IPS-15b (cell line): ENCODE measurements at regions not wholly inside any gene's neighbourhood (a gene's known extent, or its start where the extent isn't known, plus 50 kb on each side); places are given as distances from the start of the nearest gene placed in this dataset.

Source experiments
- H3K27me3 ChIP-seq: one replicate; pipeline ENCODE4 v1.6.1; 2013; ENCODE audit warnings: low read length; ENCODE audit not compliant: control insufficient read depth, insufficient read depth
- H3K36me3 ChIP-seq: one replicate; pipeline ENCODE4 v1.6.1; 2013; ENCODE audit warnings: low read length; ENCODE audit not compliant: control insufficient read depth, insufficient read depth
- H3K4me1 ChIP-seq: one replicate; pipeline ENCODE4 v1.6.1; 2013; ENCODE audit warnings: mild to moderate bottlenecking, low read length; ENCODE audit not compliant: control insufficient read depth, insufficient read depth
- H3K4me3 ChIP-seq: one replicate; pipeline ENCODE4 v1.5.1; 2013; ENCODE audit warnings: low read depth, low read length
- H3K9ac ChIP-seq: one replicate; pipeline ENCODE4 v1.6.1; 2013; ENCODE audit warnings: low read depth, mild to moderate bottlenecking, low read length
- H3K9me3 ChIP-seq: one replicate; pipeline ENCODE4 v1.6.1; 2013; ENCODE audit warnings: mild to moderate bottlenecking, low read length; ENCODE audit not compliant: control insufficient read depth, insufficient read depth

DNA sequence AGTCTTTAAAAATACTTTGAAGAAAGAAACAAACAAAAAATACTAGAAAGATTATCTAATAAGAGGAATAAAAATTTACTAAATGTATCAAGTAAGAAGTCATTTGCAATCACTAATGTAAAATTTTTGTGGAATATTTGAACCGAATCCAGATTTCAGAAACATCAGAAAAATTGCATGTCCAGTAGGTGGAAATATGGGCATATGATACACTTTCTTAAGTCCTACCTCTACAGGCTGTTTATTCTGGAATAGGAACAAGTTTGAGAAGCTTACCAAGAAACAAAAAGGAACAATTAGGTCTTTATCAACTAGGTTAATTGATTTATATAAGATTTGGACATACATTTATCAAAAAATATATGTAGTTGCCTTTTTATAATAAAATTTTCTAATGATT, 292.9 kb upstream of the ROBO1 start:
- no peaks in the 10 kb centered on the region for H3K36me3 ChIP-seq

DNA sequence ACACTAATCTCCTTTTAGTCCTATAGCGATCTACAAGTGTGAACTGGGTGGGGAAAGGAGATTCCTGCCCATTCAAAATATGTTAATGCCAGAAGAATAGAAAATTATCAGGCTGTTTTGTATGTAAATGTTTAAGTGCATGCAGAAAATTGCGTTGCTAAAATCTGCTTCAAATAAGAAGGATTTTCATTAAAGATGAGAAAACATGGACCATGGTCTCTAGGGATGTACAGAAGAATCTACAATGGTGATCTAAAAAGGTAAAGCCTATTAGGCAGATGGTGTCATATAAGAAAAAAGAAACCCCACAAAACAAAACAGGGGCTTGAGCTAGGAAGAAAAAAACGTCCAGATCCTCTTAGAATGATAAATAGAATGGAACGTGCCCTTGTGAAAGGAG, 287.5 kb upstream of the ROBO1 start:
- H3K9ac ChIP-seq: no peak overlapping the region

More for the DNA sequence above, 292.9 kb upstream of the ROBO1 start:
- peaks cover under 1% of the 10 kb centered on the region for H3K4me1 ChIP-seq
- no peaks in the 10 kb centered on the region for H3K9me3 ChIP-seq
- H3K4me3 ChIP-seq: no peak overlapping the region
- H3K27me3 ChIP-seq: no peaks in the 10 kb centered on the region
- H3K9ac ChIP-seq: no peak overlapping the region

DNA sequence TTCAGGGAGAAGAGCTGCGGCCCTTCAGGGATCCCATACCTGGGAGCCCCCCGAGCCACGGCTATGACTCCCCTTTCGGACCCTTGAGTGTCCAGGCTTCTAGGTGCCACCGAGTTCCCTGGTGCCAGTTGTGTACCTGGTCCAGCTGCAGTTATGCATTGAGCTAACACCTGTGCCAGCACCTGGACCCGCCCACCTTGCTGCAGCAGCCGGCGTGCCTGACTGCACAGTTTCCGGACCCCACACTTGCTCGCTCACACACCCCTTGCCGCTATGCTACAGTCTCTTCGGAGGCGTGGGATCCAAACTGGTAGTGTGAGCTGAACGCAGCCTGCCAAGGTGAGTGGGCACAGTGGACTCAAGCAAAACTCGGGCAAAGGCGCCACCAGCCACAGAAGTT, 284.5 kb upstream of the ROBO1 start:
- H3K27me3 ChIP-seq: no peaks in the 10 kb centered on the region
- H3K9ac ChIP-seq: no peak overlapping the region
- peaks cover 9% of the 10 kb centered on the region for H3K4me1 ChIP-seq
- H3K36me3 ChIP-seq: no peaks in the 10 kb centered on the region
- H3K9me3 ChIP-seq: no peaks in the 10 kb centered on the region
- H3K4me3 ChIP-seq: no peak overlapping the region

More for the DNA sequence above, 287.5 kb upstream of the ROBO1 start:
- H3K4me3 ChIP-seq: no peak overlapping the region
- H3K27me3 ChIP-seq: no peaks in the 10 kb centered on the region
- H3K9me3 ChIP-seq: no peaks in the 10 kb centered on the region
- no peaks in the 10 kb centered on the region for H3K36me3 ChIP-seq
- peaks cover 9% of the 10 kb centered on the region for H3K4me1 ChIP-seq

DNA sequence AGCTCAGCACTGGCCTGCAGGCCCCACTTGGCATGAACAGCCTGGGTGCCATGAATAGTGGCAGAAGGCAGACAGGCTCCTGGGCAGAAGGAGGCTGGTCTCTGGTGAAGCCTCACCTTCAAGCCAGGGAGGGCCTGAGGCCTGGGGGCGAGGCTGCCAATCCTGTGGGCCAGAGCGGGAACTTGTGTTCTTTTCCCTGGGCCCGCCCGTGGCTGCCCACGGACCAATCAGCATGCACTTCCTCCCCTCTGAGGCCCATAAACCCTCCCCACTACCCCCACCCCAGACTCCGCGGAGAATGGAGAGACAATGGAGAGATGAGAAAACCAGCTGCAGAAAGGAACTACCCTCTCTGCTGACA, 283.8 kb upstream of the ROBO1 start:
- Histone ChIP-seq H3K9ac (no peak overlapping the region), H3K4me3 (no peak overlapping the region), H3K4me1 (peaks cover 9% of the 10 kb centered on the region), H3K9me3 (no peaks in the 10 kb centered on the region), H3K36me3 (no peaks in the 10 kb centered on the region), H3K27me3 (no peaks in the 10 kb centered on the region)

DNA sequence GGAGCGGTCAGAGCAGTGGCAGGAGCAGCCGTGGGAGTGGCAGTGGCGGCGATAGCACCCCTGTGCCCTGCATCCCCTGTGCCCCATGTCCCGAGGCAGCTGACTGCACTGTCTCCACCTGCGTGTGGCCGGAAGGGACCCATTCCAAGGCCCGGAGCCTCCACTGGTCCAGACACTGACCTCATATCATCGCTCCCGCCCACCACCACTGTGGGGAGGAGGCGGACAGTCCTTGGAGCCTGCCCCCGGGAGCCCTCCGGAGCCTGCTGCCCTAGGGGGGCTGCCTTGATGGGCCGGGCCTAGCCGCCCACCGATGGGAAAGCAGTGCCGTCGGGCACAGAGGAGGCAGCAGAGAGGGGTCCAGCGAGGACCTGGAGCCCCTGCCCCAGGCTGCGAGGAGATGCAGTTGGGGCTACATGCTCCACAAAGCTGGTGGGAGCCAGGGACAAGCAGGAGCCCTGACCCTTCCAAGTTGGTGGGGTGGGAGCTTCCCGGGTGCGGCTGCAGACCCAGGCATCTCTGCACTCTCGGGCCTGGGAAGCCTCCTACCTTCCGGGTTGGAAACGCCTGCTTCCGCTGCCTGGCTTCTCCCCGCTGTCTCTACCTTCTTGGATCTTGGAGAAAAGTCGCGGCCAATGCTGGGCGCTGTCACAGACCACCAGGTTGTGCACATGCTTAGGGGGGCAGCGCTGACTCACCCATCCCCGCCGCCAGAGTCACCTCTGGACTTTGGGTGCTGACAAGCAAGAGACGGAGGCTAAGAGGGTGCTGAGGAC, 283.2 kb upstream of the ROBO1 start:
- Histone ChIP-seq H3K27me3 (no peaks in the 10 kb centered on the region), H3K9ac (no peak overlapping the region), H3K9me3 (no peaks in the 10 kb centered on the region), H3K36me3 (no peaks in the 10 kb centered on the region), H3K4me3 (no peak overlapping the region), H3K4me1 (peaks cover 9% of the 10 kb centered on the region)

DNA sequence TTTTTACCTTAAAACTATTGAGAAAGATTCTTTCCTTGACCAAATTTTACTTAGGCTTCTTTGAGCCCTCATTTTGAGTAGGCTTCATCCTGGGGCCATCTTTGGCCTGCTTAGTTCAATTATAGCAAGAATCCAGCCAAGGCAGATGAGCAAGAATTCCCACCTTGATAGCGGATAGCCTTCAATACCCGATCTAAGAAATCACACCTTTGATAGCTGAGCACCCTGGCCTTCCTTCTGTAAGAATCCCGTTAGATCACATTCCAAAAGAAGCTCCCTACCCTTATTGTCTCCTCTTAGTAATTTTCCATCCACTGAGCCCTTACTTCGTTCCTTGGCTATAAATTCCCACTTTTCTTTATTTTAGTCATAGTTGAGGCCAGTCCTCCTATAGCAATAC, 275.4 kb upstream of the ROBO1 start:
- no peak overlapping the region for H3K4me3 ChIP-seq
- H3K4me1 ChIP-seq: peaks cover 4% of the 10 kb centered on the region
- H3K36me3 ChIP-seq: no peaks in the 10 kb centered on the region
- H3K27me3 ChIP-seq: no peaks in the 10 kb centered on the region
- no peaks in the 10 kb centered on the region for H3K9me3 ChIP-seq
- H3K9ac ChIP-seq: no peak overlapping the region

DNA sequence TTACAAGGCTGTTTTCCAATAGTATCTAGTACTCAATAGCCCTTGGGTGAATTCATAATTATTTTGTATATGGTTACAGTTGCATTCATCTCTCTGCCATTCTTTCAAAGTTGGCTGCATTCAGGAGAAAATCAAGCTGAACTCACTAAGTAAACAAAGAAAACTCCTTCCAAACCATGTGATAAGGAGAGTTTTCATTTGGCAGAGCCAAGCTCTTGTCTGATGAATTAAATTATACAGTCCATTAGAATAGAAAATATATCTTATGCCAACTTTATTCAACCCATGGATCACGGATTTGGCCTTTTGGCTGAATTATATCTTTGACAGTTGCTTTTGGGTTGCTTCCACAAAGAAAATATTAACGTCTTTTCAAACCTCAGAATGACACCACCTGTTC, 272.3 kb upstream of the ROBO1 start:
- no peak overlapping the region for H3K9ac ChIP-seq
- H3K9me3 ChIP-seq: no peaks in the 10 kb centered on the region
- H3K36me3 ChIP-seq: no peaks in the 10 kb centered on the region
- no peaks in the 10 kb centered on the region for H3K27me3 ChIP-seq
- H3K4me3 ChIP-seq: no peak overlapping the region
- H3K4me1 ChIP-seq: peaks cover 4% of the 10 kb centered on the region

DNA sequence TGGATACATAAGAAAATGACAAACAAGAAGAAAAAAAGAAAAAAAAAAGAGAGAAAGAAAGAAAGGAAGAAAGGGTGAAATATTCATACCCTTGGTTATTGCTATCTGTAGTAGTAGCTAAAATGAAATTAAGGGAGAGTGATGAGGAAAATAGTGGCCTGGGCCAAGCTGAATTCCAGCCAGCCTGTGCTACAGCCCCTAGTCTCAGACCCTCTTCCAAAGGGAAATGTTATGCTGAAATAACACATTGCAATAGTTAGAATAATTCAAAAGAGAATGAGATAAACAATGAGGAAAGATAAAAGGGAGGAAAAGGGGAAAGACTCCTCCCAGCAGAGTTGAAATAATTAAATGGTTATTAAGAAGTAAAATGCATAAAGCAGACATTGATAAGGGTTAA, 268.4 kb upstream of the ROBO1 start:
- Histone ChIP-seq H3K9ac (no peak overlapping the region), H3K9me3 (no peaks in the 10 kb centered on the region), H3K4me1 (no peaks in the 10 kb centered on the region)

DNA sequence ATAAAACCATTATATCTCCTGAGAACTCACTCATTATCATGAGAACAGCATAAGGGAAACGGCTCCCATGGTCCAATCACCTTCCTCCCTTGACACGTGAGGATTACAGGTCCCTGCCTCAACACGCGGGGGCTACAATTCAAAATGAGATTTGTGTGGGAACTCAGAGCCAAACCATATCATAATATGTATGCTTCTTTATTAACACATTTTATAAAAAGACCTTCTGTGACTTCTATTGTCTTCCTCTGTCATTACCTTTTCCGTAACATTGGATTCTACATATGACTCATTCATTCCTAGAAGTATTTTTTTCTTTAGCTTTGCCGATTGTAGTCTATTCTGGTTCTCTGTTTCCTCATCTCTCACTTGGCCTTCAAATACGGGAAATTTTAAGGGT, 267.2 kb upstream of the ROBO1 start:
- no peaks in the 10 kb centered on the region for H3K4me1 ChIP-seq
- no peaks in the 10 kb centered on the region for H3K27me3 ChIP-seq
- H3K9me3 ChIP-seq: no peaks in the 10 kb centered on the region
- no peaks in the 10 kb centered on the region for H3K36me3 ChIP-seq
- no peak overlapping the region for H3K9ac ChIP-seq
- no peak overlapping the region for H3K4me3 ChIP-seq

More for the DNA sequence above, 268.4 kb upstream of the ROBO1 start:
- Histone ChIP-seq H3K27me3 (no peaks in the 10 kb centered on the region), H3K4me3 (no peak overlapping the region), H3K36me3 (no peaks in the 10 kb centered on the region)

DNA sequence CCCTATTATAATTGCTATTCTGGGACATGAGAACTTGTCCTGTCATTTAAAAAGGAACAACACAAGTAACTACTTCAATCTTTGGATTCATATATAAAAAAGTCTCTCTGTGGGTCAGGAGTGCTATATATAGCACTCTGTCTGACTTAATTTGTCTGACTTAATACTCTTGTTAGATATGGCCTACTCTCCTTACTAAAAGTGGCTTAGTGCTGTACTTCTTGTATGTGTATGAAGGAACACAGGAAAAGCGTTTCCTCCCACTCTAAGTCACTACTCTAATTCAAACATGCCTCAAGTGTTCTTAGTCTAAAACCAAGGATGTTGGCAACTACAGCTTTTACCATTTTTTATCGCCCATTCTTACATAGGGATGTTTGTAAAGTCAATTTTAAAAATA, 255.2 kb upstream of the ROBO1 start:
- Histone ChIP-seq H3K9ac (no peak overlapping the region), H3K27me3 (no peaks in the 10 kb centered on the region), H3K9me3 (no peaks in the 10 kb centered on the region), H3K4me1 (no peaks in the 10 kb centered on the region), H3K4me3 (no peak overlapping the region), H3K36me3 (no peaks in the 10 kb centered on the region)

DNA sequence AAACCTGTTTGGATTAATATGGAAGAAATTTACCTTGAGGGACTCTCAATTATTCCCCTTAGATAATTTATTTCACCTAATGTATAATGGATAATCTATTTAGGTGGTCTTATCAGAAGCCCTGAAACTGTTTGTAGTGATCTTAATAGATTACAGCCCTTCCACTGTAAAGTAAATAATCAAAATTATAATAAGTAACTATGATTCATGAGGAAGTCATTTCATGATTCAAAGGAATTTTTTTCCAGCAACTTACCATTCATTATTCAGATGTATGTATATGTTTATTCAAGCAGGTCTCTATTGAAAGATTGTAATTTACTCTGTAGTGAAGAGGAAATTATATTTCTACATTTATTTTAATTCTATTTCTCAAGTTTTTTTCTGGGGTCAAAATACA, 250.6 kb upstream of the ROBO1 start:
- Histone ChIP-seq H3K4me3 (no peak overlapping the region), H3K9ac (no peak overlapping the region), H3K36me3 (no peaks in the 10 kb centered on the region), H3K4me1 (no peaks in the 10 kb centered on the region), H3K9me3 (no peaks in the 10 kb centered on the region), H3K27me3 (no peaks in the 10 kb centered on the region)

DNA sequence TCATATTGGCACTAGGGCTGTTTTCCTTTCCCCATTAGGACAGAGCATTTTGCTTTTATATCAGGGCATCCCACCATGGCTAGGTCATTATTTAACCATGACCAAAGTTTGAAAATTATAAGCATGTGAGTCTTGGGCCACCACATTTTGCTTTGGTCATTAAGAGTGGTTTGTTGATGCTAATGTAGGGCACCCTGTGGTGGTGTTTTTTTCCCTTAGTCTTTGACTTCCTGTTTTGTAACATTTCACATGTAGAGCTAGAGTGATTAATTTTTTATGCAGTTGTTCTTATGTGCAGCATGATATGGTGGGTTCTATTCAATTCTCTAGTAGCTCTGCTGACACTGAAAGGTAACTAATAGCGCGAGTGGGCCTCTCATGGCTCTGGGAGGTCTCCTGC, 249.6 kb upstream of the ROBO1 start:
- Histone ChIP-seq H3K4me3 (no peak overlapping the region), H3K27me3 (no peaks in the 10 kb centered on the region), H3K9me3 (no peaks in the 10 kb centered on the region), H3K9ac (no peak overlapping the region), H3K36me3 (no peaks in the 10 kb centered on the region), H3K4me1 (no peaks in the 10 kb centered on the region)
